ENCODE measurements at regions not wholly inside any gene's neighbourhood (a gene's known extent, or its start where the extent isn't known, plus 50 kb on each side); places are given as distances from the start of the nearest gene placed in this dataset.

GRCh38 chr16:47774661-47775060 is 313.5 kb downstream of the PHKB start:
- ATAC-seq (replicated peaks) (no peak), DNase-seq (no peak)
- no peaks in the 10 kb centered on the region for H3K9me3 Mint-ChIP-seq
- no peak overlapping the region for H3K4me3 Mint-ChIP-seq
- H3K4me1 Mint-ChIP-seq (ENCODE audit: low read depth in 2 of 2) = peaks cover 6 to 13% of the 10 kb centered on the region in 2 donors
- H3K36me3 Mint-ChIP-seq (ENCODE audit: insufficient read depth) = no peaks in the 10 kb centered on the region
- H3K27me3 Mint-ChIP-seq = peaks cover 12 to 14% of the 10 kb centered on the region in 2 donors
- no peak overlapping the region for H3K27ac Mint-ChIP-seq

GRCh38 chr16:47753659-47754058 is 292.5 kb downstream of the PHKB start:
- Mint-ChIP-seq H3K4me3 (no peak overlapping the region), H3K4me1 (ENCODE audit: low read depth in 2 of 2) (no peaks in the 10 kb centered on the region), H3K27ac (no peak overlapping the region), H3K9me3 (no peaks in the 10 kb centered on the region), H3K36me3 (ENCODE audit: insufficient read depth) (no peaks in the 10 kb centered on the region), H3K27me3 (peaks cover 0 to 18% of the 10 kb centered on the region in 2 donors)
- ATAC-seq (replicated peaks) (no peak), DNase-seq (no peak)
